ENCODE measurements at regions not wholly inside any gene's neighbourhood (a gene's known extent, or its start where the extent isn't known, plus 50 kb on each side); places are given as distances from the start of the nearest gene placed in this dataset.

DNA sequence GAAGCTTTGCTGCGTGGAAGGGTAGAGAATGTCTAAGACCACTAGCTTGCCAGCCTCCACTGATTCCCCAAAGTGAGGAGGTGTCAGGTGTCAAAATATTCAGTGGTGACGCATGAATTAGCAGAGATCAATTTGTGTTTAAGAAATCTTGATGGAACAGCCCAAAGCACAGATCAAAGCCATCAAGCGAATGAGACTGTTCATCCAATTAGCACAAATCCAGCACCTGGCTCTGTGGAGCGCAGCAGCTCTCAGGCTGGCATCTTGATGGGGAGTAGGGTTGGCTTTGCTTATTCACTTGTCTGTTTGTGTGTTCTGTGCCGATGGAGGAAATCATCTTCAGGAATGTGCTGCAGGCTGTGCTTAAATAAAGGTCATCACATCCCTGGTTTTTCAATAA, 456.8 kb upstream of the CCL2 start:
- Histone ChIP-seq H3K4me1 (ENCODE audit: insufficient read depth) (no peaks in the 10 kb centered on the region), H3K36me3 (no peaks in the 10 kb centered on the region), H3K4me3 (no peak overlapping the region), H3K9me3 (no peaks in the 10 kb centered on the region), H3K27ac (no peak overlapping the region), H3K27me3 (no peaks in the 10 kb centered on the region)
- WGBS, 3 donors, result 73 to 80% (median 76%) methylated on average over 5 of the region's 5 CpGs
- no peak for DNase-seq
- intact Hi-C loops (cut with DNase I), result no loop called here
- no peak for TF ChIP-seq EP300 (IDR thresholded peaks at IDR 0.05)
- TF ChIP-seq, protein P1, sequence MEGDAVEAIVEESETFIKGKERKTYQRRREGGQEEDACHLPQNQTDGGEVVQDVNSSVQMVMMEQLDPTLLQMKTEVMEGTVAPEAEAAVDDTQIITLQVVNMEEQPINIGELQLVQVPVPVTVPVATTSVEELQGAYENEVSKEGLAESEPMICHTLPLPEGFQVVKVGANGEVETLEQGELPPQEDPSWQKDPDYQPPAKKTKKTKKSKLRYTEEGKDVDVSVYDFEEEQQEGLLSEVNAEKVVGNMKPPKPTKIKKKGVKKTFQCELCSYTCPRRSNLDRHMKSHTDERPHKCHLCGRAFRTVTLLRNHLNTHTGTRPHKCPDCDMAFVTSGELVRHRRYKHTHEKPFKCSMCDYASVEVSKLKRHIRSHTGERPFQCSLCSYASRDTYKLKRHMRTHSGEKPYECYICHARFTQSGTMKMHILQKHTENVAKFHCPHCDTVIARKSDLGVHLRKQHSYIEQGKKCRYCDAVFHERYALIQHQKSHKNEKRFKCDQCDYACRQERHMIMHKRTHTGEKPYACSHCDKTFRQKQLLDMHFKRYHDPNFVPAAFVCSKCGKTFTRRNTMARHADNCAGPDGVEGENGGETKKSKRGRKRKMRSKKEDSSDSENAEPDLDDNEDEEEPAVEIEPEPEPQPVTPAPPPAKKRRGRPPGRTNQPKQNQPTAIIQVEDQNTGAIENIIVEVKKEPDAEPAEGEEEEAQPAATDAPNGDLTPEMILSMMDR (IDR thresholded peaks at IDR 0.05), result no peak
- TF ChIP-seq POLR2A (IDR thresholded peaks at IDR 0.05), result no peak

DNA sequence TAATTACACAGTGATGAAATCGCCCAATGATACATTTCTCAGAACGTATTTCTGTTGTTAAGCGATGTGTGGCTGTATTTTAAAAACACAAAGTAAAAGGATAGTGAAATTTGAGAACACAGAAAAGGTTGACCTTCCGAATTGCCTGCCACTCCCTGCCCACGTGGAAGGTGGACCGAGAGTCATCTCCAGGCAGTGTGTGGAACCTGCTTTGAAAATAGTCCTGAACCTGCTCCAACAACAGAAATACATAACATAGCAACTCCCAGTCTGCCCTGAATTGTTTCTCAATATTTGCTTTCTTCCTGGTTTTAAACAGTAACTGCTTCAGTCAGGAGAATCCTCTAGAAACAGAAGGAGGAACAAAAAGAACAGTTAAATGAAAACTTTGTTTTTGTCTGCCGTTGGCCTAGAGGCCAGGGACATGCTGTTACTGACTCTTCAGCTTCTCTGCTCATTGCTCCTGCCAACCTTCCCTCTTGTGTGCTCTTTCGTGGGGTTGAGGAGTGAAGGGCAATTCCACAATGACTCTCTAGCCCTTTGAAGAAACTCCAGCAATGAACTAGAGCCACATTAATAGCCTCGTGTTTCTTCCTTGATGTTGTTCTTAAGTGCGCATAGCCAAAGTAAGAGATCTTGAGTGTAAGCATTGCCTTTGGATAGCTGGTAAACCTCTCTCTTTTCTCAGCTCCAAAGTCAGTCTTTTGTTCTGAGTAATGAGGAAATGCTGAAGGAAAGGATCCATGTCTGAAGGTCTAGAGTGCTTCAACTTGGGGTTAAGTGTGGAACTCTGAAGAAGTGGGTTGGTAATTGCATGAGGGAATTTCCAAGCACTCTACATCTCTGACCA, 452.5 kb upstream of the CCL2 start:
- intact Hi-C loops (cut with DNase I), result no loop called here
- 66 to 68% (median 66%) methylated on average over 10 of the region's 10 CpGs for WGBS, 3 donors
- TF ChIP-seq, protein P1 (IDR thresholded peaks at IDR 0.05), result no peak
- TF ChIP-seq EP300 (IDR thresholded peaks at IDR 0.05), result no peak
- no peak for TF ChIP-seq POLR2A (IDR thresholded peaks at IDR 0.05)
- no peak for DNase-seq
- Histone ChIP-seq H3K4me1 (ENCODE audit: insufficient read depth) (no peaks in the 10 kb centered on the region), H3K36me3 (no peaks in the 10 kb centered on the region), H3K27me3 (no peaks in the 10 kb centered on the region), H3K4me3 (no peak overlapping the region), H3K9me3 (no peaks in the 10 kb centered on the region), H3K27ac (no peak overlapping the region)

DNA sequence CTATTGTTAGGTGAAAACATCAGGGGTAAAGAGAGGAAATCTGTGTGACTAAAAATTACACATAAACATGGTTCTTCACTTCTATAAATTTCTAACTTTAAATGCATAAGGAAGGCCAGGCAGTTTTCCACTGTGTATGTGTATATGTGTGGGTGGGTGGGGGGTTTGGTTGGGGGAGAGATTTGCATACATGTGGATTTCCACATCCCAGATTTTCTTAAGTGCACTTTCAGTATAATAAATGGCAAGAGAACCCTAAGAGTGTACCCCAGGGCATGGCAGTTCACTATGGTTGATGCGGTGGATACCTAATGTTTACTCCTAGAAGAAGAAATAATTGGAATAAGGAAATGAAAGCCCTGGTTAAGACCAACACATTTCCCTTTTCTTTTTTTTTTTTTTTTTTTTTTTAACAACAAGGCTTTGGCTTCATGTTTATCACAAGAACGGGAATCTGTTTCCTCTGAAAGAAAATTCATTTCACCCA, 451.8 kb upstream of the CCL2 start:
- H3K9me3 ChIP-seq, result no peaks in the 10 kb centered on the region
- H3K36me3 ChIP-seq, result no peaks in the 10 kb centered on the region
- H3K4me1 ChIP-seq (ENCODE audit: insufficient read depth), result no peaks in the 10 kb centered on the region
- TF ChIP-seq POLR2A (IDR thresholded peaks at IDR 0.05) (no peak), EP300 (IDR thresholded peaks at IDR 0.05) (no peak)
- TF ChIP-seq, protein P1 (IDR thresholded peaks at IDR 0.05), result no peak
- DNase-seq, result no peak
- WGBS, 3 donors, result 46 to 63% (median 47%) methylated on average over 2 of the region's 2 CpGs
- H3K27ac ChIP-seq, result no peak overlapping the region
- H3K4me3 ChIP-seq, result no peak overlapping the region
- H3K27me3 ChIP-seq, result no peaks in the 10 kb centered on the region
- intact Hi-C loops (cut with DNase I), result no loop called here

DNA sequence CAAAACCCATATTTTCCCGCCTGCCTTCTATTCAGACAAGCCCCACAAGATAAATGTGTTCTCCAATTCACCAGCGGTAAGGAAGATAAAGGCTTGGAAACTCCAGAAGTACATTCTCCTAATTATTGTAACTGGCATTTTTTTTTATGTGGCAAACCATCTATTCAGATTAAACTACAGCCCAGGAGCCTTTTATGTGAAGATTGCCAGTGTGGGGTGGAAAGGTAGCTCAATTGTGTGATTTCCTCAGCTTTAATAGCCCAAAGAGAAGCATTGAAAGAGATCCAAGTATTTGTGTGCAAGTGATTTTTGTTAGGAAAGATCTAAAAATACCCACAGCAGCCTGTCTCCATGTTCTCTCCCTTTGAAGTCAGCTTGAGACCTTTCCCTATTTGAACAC, 451.4 kb upstream of the CCL2 start:
- H3K4me3 ChIP-seq, result no peak overlapping the region
- no peak for DNase-seq
- no peaks in the 10 kb centered on the region for H3K9me3 ChIP-seq
- H3K4me1 ChIP-seq (ENCODE audit: insufficient read depth), result no peaks in the 10 kb centered on the region
- intact Hi-C loops (cut with DNase I), result no loop called here
- no peaks in the 10 kb centered on the region for H3K36me3 ChIP-seq
- 12 to 47% (median 19%) methylated on average over 2 of the region's 2 CpGs for WGBS, 3 donors
- H3K27ac ChIP-seq, result no peak overlapping the region
- H3K27me3 ChIP-seq, result no peaks in the 10 kb centered on the region
- no peak for TF ChIP-seq POLR2A (IDR thresholded peaks at IDR 0.05)
- no peak for TF ChIP-seq EP300 (IDR thresholded peaks at IDR 0.05)
- TF ChIP-seq, protein P1 (IDR thresholded peaks at IDR 0.05), result no peak
